ENCODE measurements at regions not wholly inside any gene's neighbourhood (a gene's known extent, or its start where the extent isn't known, plus 50 kb on each side); places are given as distances from the start of the nearest gene placed in this dataset.
A peak's percentile ranks its signal among the peaks of the same experiment; 100 is the strongest.

DNA sequence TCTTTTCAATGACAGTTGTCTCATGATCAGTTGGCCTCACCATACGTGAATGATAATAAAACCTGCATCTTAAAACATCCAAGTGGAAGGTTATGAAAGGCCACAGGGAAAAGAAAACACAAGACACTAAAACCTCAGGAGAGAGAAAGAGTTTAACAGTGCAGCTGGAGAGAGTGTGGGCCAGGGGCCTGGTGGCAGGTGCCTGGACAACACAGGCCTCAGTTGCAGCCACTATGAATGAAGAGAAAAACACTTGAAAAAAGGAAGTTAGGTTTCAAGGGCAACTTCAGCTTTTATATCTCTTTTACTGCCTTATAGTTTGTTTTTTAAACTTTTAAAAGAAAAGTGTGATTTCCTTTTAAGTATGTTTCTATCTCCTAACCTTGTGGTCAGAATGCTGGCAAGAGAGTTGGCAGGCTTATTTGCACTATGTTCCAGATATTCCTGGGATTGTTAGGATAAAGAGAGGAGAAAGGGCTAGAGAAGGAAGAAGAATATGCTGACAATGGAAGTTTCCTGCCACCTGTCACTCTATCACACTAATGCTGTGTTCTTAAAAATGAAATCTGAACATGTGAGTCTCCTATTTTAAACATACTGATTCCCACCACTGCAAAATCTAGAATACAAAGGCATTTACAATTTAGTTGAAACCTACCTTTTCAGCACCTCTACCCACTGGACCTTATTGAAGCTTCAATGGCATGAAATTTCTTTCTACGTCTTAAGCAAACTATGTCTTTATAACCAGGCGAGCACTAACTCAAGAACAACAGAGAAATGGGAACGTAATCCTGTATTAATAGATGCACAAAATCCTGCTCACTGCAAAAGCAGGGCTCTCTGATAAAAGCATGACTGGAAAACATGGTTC lies 222.4 kb downstream of the CD83 start:
- TF ChIP-seq KLF10 (tag by site-specific recombination; IDR thresholded peaks at IDR 0.05) (no peak), ZNF670 (tag by site-specific recombination; IDR thresholded peaks at IDR 0.05; ENCODE audit: low read depth) (no peak), ZNF121 (tag by site-specific recombination; IDR thresholded peaks at IDR 0.05) (no peak), ZBTB17 (tag by site-specific recombination; IDR thresholded peaks at IDR 0.05) (no peak), ZNF274 (IDR thresholded peaks at IDR 0.05; ENCODE audit: low read length) (no peak), ZNF274 (tag by site-specific recombination; IDR thresholded peaks at IDR 0.05; ENCODE audit: borderline replicate concordance) (no peak), KLF16 (tag by site-specific recombination; IDR thresholded peaks at IDR 0.05) (no peak), OSR2 (tag by site-specific recombination; IDR thresholded peaks at IDR 0.05) (no peak), ZNF311 (tag by site-specific recombination; IDR thresholded peaks at IDR 0.05; ENCODE audit: borderline replicate concordance) (no peak), IKZF3 (tag by site-specific recombination; IDR thresholded peaks at IDR 0.05) (no peak), OVOL3 (tag by site-specific recombination; IDR thresholded peaks at IDR 0.05) (no peak)
- TF ChIP-seq, protein P1, sequence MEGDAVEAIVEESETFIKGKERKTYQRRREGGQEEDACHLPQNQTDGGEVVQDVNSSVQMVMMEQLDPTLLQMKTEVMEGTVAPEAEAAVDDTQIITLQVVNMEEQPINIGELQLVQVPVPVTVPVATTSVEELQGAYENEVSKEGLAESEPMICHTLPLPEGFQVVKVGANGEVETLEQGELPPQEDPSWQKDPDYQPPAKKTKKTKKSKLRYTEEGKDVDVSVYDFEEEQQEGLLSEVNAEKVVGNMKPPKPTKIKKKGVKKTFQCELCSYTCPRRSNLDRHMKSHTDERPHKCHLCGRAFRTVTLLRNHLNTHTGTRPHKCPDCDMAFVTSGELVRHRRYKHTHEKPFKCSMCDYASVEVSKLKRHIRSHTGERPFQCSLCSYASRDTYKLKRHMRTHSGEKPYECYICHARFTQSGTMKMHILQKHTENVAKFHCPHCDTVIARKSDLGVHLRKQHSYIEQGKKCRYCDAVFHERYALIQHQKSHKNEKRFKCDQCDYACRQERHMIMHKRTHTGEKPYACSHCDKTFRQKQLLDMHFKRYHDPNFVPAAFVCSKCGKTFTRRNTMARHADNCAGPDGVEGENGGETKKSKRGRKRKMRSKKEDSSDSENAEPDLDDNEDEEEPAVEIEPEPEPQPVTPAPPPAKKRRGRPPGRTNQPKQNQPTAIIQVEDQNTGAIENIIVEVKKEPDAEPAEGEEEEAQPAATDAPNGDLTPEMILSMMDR (tag by site-specific recombination; IDR thresholded peaks at IDR 0.05): no peak
- TF ChIP-seq, protein P2, sequence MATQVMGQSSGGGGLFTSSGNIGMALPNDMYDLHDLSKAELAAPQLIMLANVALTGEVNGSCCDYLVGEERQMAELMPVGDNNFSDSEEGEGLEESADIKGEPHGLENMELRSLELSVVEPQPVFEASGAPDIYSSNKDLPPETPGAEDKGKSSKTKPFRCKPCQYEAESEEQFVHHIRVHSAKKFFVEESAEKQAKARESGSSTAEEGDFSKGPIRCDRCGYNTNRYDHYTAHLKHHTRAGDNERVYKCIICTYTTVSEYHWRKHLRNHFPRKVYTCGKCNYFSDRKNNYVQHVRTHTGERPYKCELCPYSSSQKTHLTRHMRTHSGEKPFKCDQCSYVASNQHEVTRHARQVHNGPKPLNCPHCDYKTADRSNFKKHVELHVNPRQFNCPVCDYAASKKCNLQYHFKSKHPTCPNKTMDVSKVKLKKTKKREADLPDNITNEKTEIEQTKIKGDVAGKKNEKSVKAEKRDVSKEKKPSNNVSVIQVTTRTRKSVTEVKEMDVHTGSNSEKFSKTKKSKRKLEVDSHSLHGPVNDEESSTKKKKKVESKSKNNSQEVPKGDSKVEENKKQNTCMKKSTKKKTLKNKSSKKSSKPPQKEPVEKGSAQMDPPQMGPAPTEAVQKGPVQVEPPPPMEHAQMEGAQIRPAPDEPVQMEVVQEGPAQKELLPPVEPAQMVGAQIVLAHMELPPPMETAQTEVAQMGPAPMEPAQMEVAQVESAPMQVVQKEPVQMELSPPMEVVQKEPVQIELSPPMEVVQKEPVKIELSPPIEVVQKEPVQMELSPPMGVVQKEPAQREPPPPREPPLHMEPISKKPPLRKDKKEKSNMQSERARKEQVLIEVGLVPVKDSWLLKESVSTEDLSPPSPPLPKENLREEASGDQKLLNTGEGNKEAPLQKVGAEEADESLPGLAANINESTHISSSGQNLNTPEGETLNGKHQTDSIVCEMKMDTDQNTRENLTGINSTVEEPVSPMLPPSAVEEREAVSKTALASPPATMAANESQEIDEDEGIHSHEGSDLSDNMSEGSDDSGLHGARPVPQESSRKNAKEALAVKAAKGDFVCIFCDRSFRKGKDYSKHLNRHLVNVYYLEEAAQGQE (tag by site-specific recombination; IDR thresholded peaks at IDR 0.05): peak; percentile 24; the same call in 1 of the 2 replicates
